T-cell (primary cell): ENCODE measurements at regions not wholly inside any gene's neighbourhood (a gene's known extent, or its start where the extent isn't known, plus 50 kb on each side); places are given as distances from the start of the nearest gene placed in this dataset.

Experiments used
- ATAC-seq, 4 experiments: fragments of 200-7000 bp in 3 of 4; fragments of 150-1000 bp in 1 of 4; cut with Tn5 transposase; replicated peaks in 1 of 4; 1 replicate in 3 of 4; 2 replicates in 1 of 4; pipeline ENCODE4 v1.10.0; 2021; ENCODE audit warnings: moderate library complexity in 3 of 4, mild to moderate bottlenecking in 2 of 4, moderate number of reproducible peaks in 1 of 4
- CTCF ChIA-PET, 2 donors: fragments of 300-600 bp; sonication (Branson Sonifier 250); formaldehyde crosslinking; loops; one replicate each; lab custom pipeline; 2022; ENCODE audit warnings: antibody characterized with exemption in 2 of 2; lab: Charles Lee
- POLR2A ChIA-PET, 2 donors: fragments of 300-600 bp; sonication (Branson Sonifier 250); formaldehyde crosslinking; loops; one replicate each; lab custom pipeline; 2022; ENCODE audit warnings: antibody characterized with exemption in 2 of 2; lab: Charles Lee
- DNase-seq, 35 experiments: peaks; one replicate each; pipeline versions ENCODE4 v3.0.0 to v3.0.0-alpha.2; 2013 to 2023
- H3K27ac ChIP-seq: one replicate; pipeline ENCODE4 v1.5.1; 2013; ENCODE audit warnings: low read length
- H3K27me3 ChIP-seq, 2 experiments: replicated peaks in 1 of 2; 1 replicate in 1 of 2; 2 replicates in 1 of 2; pipeline versions ENCODE4 v1.6.1 to v1.7.0; 2013; ENCODE audit warnings: low read length in 1 of 2, mixed read lengths in 1 of 2; ENCODE audit not compliant: control insufficient read depth in 2 of 2, insufficient read depth in 2 of 2; ENCODE audit errors: extremely low read depth in 1 of 2
- H3K36me3 ChIP-seq, 2 donors: 1 replicate in 1 of 2; 2 replicates in 1 of 2; pipeline versions ENCODE4 v1.6.1 to v1.7.0; 2013; ENCODE audit warnings: low read length in 1 of 2; ENCODE audit not compliant: control insufficient read depth in 2 of 2, insufficient read depth in 1 of 2; ENCODE audit errors: extremely low read depth in 1 of 2
- H3K4me1 ChIP-seq, 2 experiments: 1 replicate in 1 of 2; 2 replicates in 1 of 2; pipeline versions ENCODE4 v1.6.1 to v1.7.0; 2013; ENCODE audit warnings: low read length in 2 of 2, mixed read lengths in 1 of 2; ENCODE audit not compliant: insufficient read depth in 2 of 2, control insufficient read depth in 1 of 2; ENCODE audit errors: extremely low read depth in 1 of 2
- H3K4me3 ChIP-seq, 2 donors: 1 replicate in 1 of 2; 2 replicates in 1 of 2; pipeline versions ENCODE4 v1.5.1 to v1.7.0; 2013; ENCODE audit warnings: mild to moderate bottlenecking in 2 of 2, low read length in 1 of 2, moderate library complexity in 1 of 2; ENCODE audit not compliant: control insufficient read depth in 1 of 2; ENCODE audit errors: extremely low read depth in 1 of 2
- H3K9me3 ChIP-seq: 2 replicates; pipeline ENCODE4 v1.7.0; 2013
- H3K27ac Mint-ChIP-seq, 2 donors: one replicate each; pipeline ENCODE4 v1.8.0; 2020 to 2021; ENCODE audit warnings: mild to moderate bottlenecking in 2 of 2, mixed read lengths in 2 of 2
- H3K27me3 Mint-ChIP-seq, 2 donors: one replicate each; pipeline ENCODE4 v1.8.0; 2021 to 2022; ENCODE audit warnings: mixed read lengths in 2 of 2
- H3K36me3 Mint-ChIP-seq: one replicate; pipeline ENCODE4 v1.8.0; 2021; ENCODE audit warnings: mixed read lengths
- H3K4me1 Mint-ChIP-seq, 3 donors: one replicate each; pipeline ENCODE4 v1.8.0; 2020 to 2022; ENCODE audit warnings: mixed read lengths in 3 of 3, mild to moderate bottlenecking in 1 of 3
- H3K4me3 Mint-ChIP-seq, 3 donors: one replicate each; pipeline ENCODE4 v1.8.0; 2020 to 2022; ENCODE audit warnings: mild to moderate bottlenecking in 3 of 3, mixed read lengths in 3 of 3, moderate library complexity in 3 of 3
- H3K9me3 Mint-ChIP-seq, 3 donors: one replicate each; pipeline ENCODE4 v1.8.0; 2020 to 2022; ENCODE audit warnings: mixed read lengths in 3 of 3
- WGBS: methylation state at CpG from one replicate; pipeline ENCODE4 v1.1.5; 2013; ENCODE audit warnings: missing lambda C conversion rate; ENCODE audit not compliant: insufficient coverage; 5-methylcytosine and 5-hydroxymethylcytosine counted together

DNA sequence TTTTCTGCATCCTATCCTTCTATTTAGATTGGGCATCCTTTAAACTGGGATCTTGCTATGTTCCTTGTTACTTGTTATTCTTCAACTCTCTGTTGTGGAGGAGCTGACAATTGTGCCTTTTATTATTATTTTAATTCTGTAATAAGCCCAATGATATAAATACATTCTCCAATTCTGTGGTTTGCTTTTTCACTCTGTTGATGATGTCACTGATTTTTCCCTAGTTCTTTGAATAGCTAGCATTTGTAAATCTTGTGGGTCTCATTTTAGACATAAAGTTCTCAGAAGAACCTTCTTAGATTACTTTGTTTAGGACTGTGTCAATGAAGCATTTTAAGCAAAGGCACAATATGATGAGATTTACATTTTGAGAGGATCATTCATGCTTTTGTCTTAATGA, 79.5 kb upstream of the SLC8A1 start:
- Histone ChIP-seq H3K4me3 (no peak overlapping the region), H3K9me3 (no peaks in the 10 kb centered on the region), H3K4me1 (peaks cover 0 to 9% of the 10 kb centered on the region in 2 experiments), H3K27me3 (no peaks in the 10 kb centered on the region), H3K27ac (no peak overlapping the region), H3K36me3 (no peaks in the 10 kb centered on the region)
- H3K4me1 Mint-ChIP-seq, result no peaks in the 10 kb centered on the region
- peaks cover 3 to 11% (median 6%) of the 10 kb centered on the region in 3 donors for H3K9me3 Mint-ChIP-seq
- no peaks in the 10 kb centered on the region for H3K27me3 Mint-ChIP-seq
- no peak overlapping the region for H3K27ac Mint-ChIP-seq
- DNase-seq (no peak), ATAC-seq (no peak)
- H3K36me3 Mint-ChIP-seq, result no peaks in the 10 kb centered on the region
- CTCF ChIA-PET, result no interaction called here
- no peak overlapping the region for H3K4me3 Mint-ChIP-seq
- POLR2A ChIA-PET, result no interaction called here

- H3K9me3 Mint-ChIP-seq, result no peaks in the 10 kb centered on the region
- POLR2A ChIA-PET, result interaction anchor here in 1 of 2 donors (0.5 kb wide), 1 partner anchor 66 kb away, joined by 3 read pairs; no protein-coding TSS in a partner anchor
- no peak overlapping the region for H3K27ac Mint-ChIP-seq
Observed at GRCh38 chr2:40534528-40534927, 82.6 kb upstream of the SLC8A1 start.

DNA sequence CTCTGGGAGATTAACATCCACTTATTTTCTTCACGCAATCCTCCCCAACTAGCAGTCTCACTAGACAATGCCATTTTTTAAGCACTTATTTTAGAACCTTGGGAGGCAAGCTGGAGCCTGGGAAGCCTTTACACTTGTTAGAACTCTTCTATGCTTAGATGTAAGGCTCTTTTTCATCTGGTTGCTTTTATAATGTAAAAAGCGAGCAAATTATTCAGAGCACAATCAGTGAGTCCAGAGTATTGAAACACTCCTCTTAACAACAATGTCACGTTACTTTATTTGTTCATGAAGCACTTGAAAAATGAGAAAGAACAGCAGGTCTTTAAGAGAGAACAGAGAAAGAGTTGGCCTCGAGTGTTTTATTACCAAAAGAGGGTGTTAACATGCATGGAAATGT, 84.1 kb upstream of the SLC8A1 start:
- no CpG with 5 or more reads among the region's 4 CpGs for WGBS
- ATAC-seq, result no peak
- Mint-ChIP-seq H3K27ac (no peak overlapping the region), H3K9me3 (no peaks in the 10 kb centered on the region), H3K4me3 (no peak overlapping the region), H3K27me3 (no peaks in the 10 kb centered on the region), H3K36me3 (no peaks in the 10 kb centered on the region), H3K4me1 (no peaks in the 10 kb centered on the region)
- H3K36me3 ChIP-seq, result no peaks in the 10 kb centered on the region
- DNase-seq, result no peak
- no peak overlapping the region for H3K4me3 ChIP-seq
- H3K27me3 ChIP-seq, result no peaks in the 10 kb centered on the region
- H3K27ac ChIP-seq, result no peak overlapping the region
- CTCF ChIA-PET, result no interaction called here
- POLR2A ChIA-PET, result no interaction called here
- no peaks in the 10 kb centered on the region for H3K9me3 ChIP-seq
- peaks cover 0 to 9% of the 10 kb centered on the region in 2 experiments for H3K4me1 ChIP-seq

More at GRCh38 chr2:40534528-40534927, 82.6 kb upstream of the SLC8A1 start:
- Mint-ChIP-seq H3K36me3 (no peaks in the 10 kb centered on the region), H3K4me3 (no peak overlapping the region), H3K27me3 (no peaks in the 10 kb centered on the region), H3K4me1 (no peaks in the 10 kb centered on the region)
- ATAC-seq (no peak), DNase-seq (no peak)
- H3K27ac ChIP-seq, result no peak overlapping the region
- H3K4me1 ChIP-seq, result peaks cover 0 to 9% of the 10 kb centered on the region in 2 experiments
- WGBS, result 0% methylated on average over 1 of the region's 3 CpGs
- H3K9me3 ChIP-seq, result no peaks in the 10 kb centered on the region
- CTCF ChIA-PET, result no interaction called here
- H3K36me3 ChIP-seq, result no peaks in the 10 kb centered on the region
- no peak overlapping the region for H3K4me3 ChIP-seq
- no peaks in the 10 kb centered on the region for H3K27me3 ChIP-seq

GRCh38 chr2:40540026-40540425, 88.1 kb upstream of the SLC8A1 start:
- Histone ChIP-seq H3K4me1 (no peaks in the 10 kb centered on the region), H3K36me3 (no peaks in the 10 kb centered on the region), H3K9me3 (no peaks in the 10 kb centered on the region), H3K27ac (no peak overlapping the region), H3K4me3 (no peak overlapping the region), H3K27me3 (no peaks in the 10 kb centered on the region)
- DNase-seq (no peak), ATAC-seq (no peak)
- Mint-ChIP-seq H3K27me3 (no peaks in the 10 kb centered on the region), H3K4me1 (no peaks in the 10 kb centered on the region), H3K36me3 (no peaks in the 10 kb centered on the region), H3K4me3 (no peak overlapping the region), H3K9me3 (peaks cover 0 to 4% (median 0%) of the 10 kb centered on the region in 3 donors), H3K27ac (no peak overlapping the region)
- ChIA-PET CTCF (no interaction called here), POLR2A (no interaction called here)
- no CpG with 5 or more reads among the region's 3 CpGs for WGBS

DNA sequence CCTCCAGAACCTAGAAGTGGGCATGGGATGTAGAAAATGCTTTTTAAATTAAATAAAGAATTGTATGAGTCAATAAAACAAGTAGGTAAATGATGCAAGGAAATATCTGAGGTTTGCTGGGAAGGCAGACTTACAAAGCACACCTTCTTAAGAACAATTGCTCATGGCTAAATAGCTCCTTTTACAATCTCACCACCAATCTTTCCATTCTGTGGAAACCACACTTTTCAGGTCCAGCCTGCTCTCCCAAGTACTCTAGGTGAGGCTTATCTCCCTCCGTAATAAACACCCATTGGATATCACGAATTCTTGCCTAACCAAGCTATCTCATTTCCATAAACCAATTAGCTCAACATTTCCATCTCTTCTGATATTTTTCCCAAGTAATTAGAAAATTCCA, 91.5 kb upstream of the SLC8A1 start:
- Mint-ChIP-seq H3K36me3 (no peaks in the 10 kb centered on the region), H3K27me3 (no peaks in the 10 kb centered on the region), H3K27ac (no peak overlapping the region), H3K4me1 (no peaks in the 10 kb centered on the region), H3K9me3 (peaks cover 0 to 4% (median 0%) of the 10 kb centered on the region in 3 donors), H3K4me3 (no peak overlapping the region)
- ATAC-seq, result no peak
- H3K9me3 ChIP-seq, result no peaks in the 10 kb centered on the region
- H3K27me3 ChIP-seq, result no peaks in the 10 kb centered on the region
- DNase-seq, result no peak
- WGBS, result 100% methylated on average over 1 of the region's 2 CpGs
- POLR2A ChIA-PET, result interaction anchor here in 1 of 2 donors (0.6 kb wide), 1 partner anchor 14 kb away, joined by 3 read pairs; no protein-coding TSS in a partner anchor
- H3K27ac ChIP-seq, result no peak overlapping the region
- H3K36me3 ChIP-seq, result no peaks in the 10 kb centered on the region
- H3K4me1 ChIP-seq, result no peaks in the 10 kb centered on the region
- CTCF ChIA-PET, result interaction anchor here in 1 of 2 donors (0.8 kb wide), 1 partner anchor 14 kb away, joined by 3 read pairs; no protein-coding TSS in a partner anchor
- no peak overlapping the region for H3K4me3 ChIP-seq

DNA sequence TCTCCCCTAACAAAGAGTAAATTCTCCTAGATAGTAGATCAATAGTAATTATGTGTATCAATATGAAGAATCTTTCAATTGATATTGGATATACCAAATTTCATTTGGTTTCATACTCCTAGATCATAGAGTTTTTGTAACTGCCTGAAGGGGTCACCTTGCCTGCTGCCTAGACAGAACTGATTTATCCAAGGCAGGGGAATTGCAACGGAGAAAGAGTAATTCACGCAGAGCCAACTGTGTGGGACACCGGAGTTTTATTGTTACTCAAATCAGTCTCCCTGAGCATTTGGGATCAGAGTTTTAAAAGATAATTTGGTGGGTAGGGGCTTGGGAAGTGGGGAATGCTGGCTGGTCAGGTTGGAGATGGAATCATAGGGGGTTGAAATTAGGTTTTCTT, 92.2 kb upstream of the SLC8A1 start:
- Histone ChIP-seq H3K4me1 (no peaks in the 10 kb centered on the region), H3K27me3 (no peaks in the 10 kb centered on the region), H3K36me3 (no peaks in the 10 kb centered on the region), H3K27ac (no peak overlapping the region), H3K9me3 (no peaks in the 10 kb centered on the region), H3K4me3 (no peak overlapping the region)
- ChIA-PET CTCF (no interaction called here), POLR2A (no interaction called here)
- no peaks in the 10 kb centered on the region for H3K4me1 Mint-ChIP-seq
- H3K27me3 Mint-ChIP-seq, result no peaks in the 10 kb centered on the region
- no peaks in the 10 kb centered on the region for H3K36me3 Mint-ChIP-seq
- no peak overlapping the region for H3K27ac Mint-ChIP-seq
- H3K4me3 Mint-ChIP-seq, result no peak overlapping the region
- no peak for DNase-seq
- peaks cover 0 to 4% (median 0%) of the 10 kb centered on the region in 3 donors for H3K9me3 Mint-ChIP-seq
- no peak for ATAC-seq
- 95% methylated on average over 3 of the region's 3 CpGs for WGBS

DNA sequence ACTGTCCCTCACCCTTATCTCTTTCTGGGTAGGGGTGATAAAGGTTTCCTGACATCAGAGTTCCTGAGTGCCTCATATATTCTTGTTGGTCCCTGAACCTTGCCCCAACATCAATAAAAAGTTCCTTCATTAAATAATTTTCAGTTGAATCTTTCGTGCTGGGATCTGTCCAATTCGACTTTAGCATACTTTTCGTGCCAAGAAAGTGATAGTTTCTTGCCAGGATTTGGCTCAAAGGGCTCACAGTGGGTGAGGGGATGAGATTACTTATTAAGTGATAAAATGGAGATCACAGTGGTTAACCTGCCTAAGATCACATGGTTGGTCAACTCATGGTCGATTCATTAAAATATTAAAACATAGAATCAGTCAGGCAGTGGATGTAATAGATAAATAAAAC, 93.8 kb upstream of the SLC8A1 start:
- Mint-ChIP-seq H3K36me3 (no peaks in the 10 kb centered on the region), H3K27ac (no peak overlapping the region), H3K4me1 (no peaks in the 10 kb centered on the region), H3K4me3 (no peak overlapping the region), H3K9me3 (peaks cover 0 to 4% (median 0%) of the 10 kb centered on the region in 3 donors), H3K27me3 (no peaks in the 10 kb centered on the region)
- no peak overlapping the region for H3K27ac ChIP-seq
- no peaks in the 10 kb centered on the region for H3K36me3 ChIP-seq
- H3K4me3 ChIP-seq, result no peak overlapping the region
- WGBS, result 60% methylated on average over 1 of the region's 4 CpGs
- DNase-seq (no peak), ATAC-seq (no peak)
- H3K27me3 ChIP-seq, result no peaks in the 10 kb centered on the region
- ChIA-PET POLR2A (no interaction called here), CTCF (no interaction called here)
- no peaks in the 10 kb centered on the region for H3K4me1 ChIP-seq
- no peaks in the 10 kb centered on the region for H3K9me3 ChIP-seq
